ENCODE measurements at regions not wholly inside any gene's neighbourhood (a gene's known extent, or its start where the extent isn't known, plus 50 kb on each side); places are given as distances from the start of the nearest gene placed in this dataset.
"Not testable (repeated sequence)": the region's sequence is repeated elsewhere in the genome, so short reads cannot be mapped to it uniquely, and the experiment has no call there.

DNA sequence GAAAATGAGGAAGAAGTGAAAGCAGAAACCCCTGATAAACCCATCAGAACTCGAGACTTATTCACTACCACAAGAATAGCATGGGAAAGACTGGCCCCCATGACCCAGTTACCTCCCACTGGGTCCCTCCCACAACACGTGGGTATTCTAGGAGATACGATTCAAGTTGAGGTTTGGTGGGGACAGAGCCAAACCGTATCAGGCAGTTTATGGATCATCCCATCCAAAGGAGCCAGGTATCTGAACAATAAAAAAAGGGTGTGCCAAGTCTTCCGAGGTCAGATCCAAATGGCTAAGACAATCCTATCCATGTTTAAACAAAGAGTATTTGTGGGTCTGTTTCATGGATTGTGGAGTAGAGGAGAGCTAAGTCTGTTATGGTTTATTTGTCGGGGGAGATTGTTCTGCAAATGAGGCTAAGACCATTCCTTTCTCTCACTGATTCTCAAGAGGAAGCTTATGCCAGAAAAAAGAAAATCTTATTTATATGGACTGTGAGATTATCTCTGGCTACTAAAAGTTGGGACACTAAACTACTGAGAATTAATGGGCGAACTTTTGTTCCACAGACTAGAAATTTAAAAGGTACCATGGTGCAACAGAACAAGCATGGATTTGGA lies 203.7 kb downstream of the IPMK start:
- Mint-ChIP-seq H3K9me3 (no peaks in the 10 kb centered on the region), H3K27ac (no peak overlapping the region), H3K27me3 (ENCODE audit: insufficient read depth) (peaks cover 6% of the 10 kb centered on the region), H3K4me1 (ENCODE audit: low read depth) (no peaks in the 10 kb centered on the region), H3K4me3 (no peak overlapping the region), H3K36me3 (ENCODE audit: low read depth) (no peaks in the 10 kb centered on the region)
- intact Hi-C loops (cut with micrococcal nuclease) = no loop called here
- DNase-seq (ENCODE audit: low spot score) = no peak

DNA sequence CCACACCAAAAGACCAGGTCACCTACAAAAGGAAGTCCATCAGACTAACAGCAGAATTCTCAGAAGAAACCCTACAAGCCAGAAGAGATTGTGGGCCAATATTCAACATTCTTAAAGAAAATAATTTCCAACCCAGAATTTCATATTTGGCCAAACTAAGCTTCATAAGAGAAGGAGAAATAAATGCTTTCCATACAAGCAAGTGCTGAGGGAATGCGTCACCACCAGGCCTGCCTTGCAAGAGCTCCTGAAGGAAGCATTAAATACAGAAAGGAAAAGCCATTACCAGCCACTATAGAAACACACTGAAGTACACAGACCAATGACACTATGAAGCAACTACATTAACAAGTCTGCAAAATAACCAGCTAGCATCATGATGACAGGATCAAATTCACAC lies 209.0 kb downstream of the IPMK start:
- not testable (repeated sequence) for H3K4me1 Mint-ChIP-seq (ENCODE audit: low read depth)

DNA sequence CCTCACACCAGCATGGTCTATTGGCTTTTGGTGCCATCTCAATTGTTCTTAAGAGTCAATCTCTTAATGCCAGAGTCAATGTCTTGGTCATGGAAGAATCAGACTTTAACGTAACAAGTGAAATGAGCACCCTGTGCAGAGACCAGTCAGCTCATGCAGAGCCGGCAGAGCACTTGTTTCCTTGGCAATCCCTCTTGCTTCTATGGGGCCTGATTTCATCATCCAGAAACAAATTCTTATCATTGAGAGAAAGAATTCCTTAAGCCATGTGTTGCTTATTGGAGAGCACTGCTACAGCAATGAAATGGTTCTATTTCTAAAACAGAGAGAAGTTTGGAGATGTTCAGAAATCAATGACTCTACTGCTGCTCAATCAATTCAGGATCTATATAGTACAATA lies 212.8 kb downstream of the IPMK start:
- intact Hi-C loops (cut with micrococcal nuclease) = no loop called here
- no peaks in the 10 kb centered on the region for H3K9me3 Mint-ChIP-seq
- H3K27me3 Mint-ChIP-seq (ENCODE audit: insufficient read depth) = no peaks in the 10 kb centered on the region
- H3K27ac Mint-ChIP-seq = no peak overlapping the region
- DNase-seq (ENCODE audit: low spot score) = no peak
- H3K4me3 Mint-ChIP-seq = no peak overlapping the region
- H3K4me1 Mint-ChIP-seq (ENCODE audit: low read depth) = no peaks in the 10 kb centered on the region
- no peaks in the 10 kb centered on the region for H3K36me3 Mint-ChIP-seq (ENCODE audit: low read depth)

More for the DNA sequence above, 209.0 kb downstream of the IPMK start:
- DNase-seq (ENCODE audit: low spot score); H3K4me3 Mint-ChIP-seq; H3K9me3 Mint-ChIP-seq; H3K36me3 Mint-ChIP-seq (ENCODE audit: low read depth); H3K27ac Mint-ChIP-seq; intact Hi-C loops (cut with micrococcal nuclease); H3K27me3 Mint-ChIP-seq (ENCODE audit: insufficient read depth): not testable (repeated sequence)

DNA sequence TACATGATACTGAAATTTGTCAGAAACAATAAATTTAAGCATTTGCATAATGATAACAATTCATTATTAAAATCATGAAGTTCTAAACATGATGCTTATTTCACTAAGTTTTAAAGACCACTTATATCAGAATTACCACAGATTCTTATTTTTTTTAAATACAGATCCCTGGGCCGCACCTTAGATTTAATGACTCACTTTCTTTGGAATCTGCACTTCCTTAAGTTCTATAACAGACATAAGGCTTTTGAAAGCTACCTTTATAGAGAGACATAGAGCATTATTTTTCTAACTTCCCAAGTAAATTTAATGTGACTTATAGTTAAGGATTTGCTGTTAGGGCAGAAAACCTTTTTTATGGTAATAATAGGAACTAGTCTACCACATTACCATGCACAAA lies 214.9 kb downstream of the IPMK start:
- H3K4me1 Mint-ChIP-seq (ENCODE audit: low read depth) = no peaks in the 10 kb centered on the region
- no peaks in the 10 kb centered on the region for H3K9me3 Mint-ChIP-seq
- no peaks in the 10 kb centered on the region for H3K27me3 Mint-ChIP-seq (ENCODE audit: insufficient read depth)
- no peak overlapping the region for H3K4me3 Mint-ChIP-seq
- DNase-seq (ENCODE audit: low spot score) = no peak
- no peaks in the 10 kb centered on the region for H3K36me3 Mint-ChIP-seq (ENCODE audit: low read depth)
- intact Hi-C loops (cut with micrococcal nuclease) = no loop called here
- no peak overlapping the region for H3K27ac Mint-ChIP-seq

DNA sequence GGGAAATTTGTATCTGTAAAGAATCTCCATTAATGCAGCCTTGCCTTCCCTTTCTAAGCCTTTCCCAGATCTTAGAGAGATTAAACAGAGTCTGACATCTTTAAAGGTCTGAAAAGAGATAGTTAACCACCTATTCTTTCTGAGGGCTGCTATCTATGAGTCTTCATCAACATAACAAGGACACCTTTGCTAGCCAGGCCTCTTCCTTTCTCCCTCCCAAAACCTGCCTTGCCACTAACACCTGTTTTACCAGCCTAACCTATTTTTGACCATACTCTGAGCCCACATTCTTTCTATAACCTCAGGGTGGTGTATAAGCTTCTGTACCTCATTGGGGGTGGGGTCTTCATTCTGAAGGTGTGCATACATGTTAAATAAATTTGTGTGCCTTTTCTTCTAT lies 217.1 kb downstream of the IPMK start:
- H3K36me3 Mint-ChIP-seq (ENCODE audit: low read depth) = no peaks in the 10 kb centered on the region
- no peaks in the 10 kb centered on the region for H3K4me1 Mint-ChIP-seq (ENCODE audit: low read depth)
- H3K4me3 Mint-ChIP-seq = no peak overlapping the region
- intact Hi-C loops (cut with micrococcal nuclease) = no loop called here
- H3K27ac Mint-ChIP-seq = no peak overlapping the region
- no peak for DNase-seq (ENCODE audit: low spot score)
- no peaks in the 10 kb centered on the region for H3K9me3 Mint-ChIP-seq
- H3K27me3 Mint-ChIP-seq (ENCODE audit: insufficient read depth) = no peaks in the 10 kb centered on the region

DNA sequence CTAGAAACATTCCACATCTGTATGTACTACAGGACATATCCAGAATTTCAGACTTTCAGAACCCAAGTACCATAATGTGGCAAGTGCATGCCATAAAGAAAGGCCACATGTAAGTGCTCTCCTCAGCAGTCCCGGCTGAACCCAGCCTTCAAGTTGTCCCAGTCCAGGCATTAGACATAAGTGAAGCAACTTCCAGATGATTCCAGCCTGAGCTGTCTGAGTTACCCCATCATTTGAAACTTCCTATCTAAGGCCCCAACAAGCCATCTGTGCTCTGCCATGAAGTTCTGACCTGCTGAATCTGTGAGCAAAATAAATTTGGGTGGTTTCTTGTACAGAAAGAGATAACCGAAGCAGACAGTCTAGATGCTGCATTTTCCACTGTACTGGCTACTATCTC lies 218.8 kb downstream of the IPMK start:
- Mint-ChIP-seq H3K27ac (no peak overlapping the region), H3K4me3 (no peak overlapping the region), H3K9me3 (no peaks in the 10 kb centered on the region), H3K36me3 (ENCODE audit: low read depth) (no peaks in the 10 kb centered on the region), H3K27me3 (ENCODE audit: insufficient read depth) (no peaks in the 10 kb centered on the region), H3K4me1 (ENCODE audit: low read depth) (no peaks in the 10 kb centered on the region)
- no peak for DNase-seq (ENCODE audit: low spot score)
- intact Hi-C loops (cut with micrococcal nuclease) = no loop called here

DNA sequence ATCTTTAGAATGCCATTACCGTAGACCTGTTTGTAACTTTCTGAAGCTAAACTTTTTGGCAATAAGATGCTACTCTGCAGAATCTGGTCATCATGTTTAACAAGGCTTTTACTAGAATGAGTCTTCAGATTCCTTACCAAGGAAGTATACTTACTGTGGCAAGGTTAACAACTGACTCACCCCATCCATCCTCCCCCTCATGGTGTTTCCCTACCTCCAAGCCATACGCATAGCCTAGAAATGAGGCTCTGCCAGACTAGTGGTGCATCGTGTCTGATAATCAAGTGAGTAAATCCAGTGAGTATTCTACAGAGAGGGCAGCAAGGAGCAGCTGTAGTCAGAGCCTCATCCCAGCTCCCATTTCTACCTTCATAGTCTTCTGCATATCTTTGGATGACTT lies 223.6 kb downstream of the IPMK start:
- intact Hi-C loops (cut with micrococcal nuclease) = no loop called here
- Mint-ChIP-seq H3K27ac (no peak overlapping the region), H3K36me3 (ENCODE audit: low read depth) (no peaks in the 10 kb centered on the region), H3K27me3 (ENCODE audit: insufficient read depth) (no peaks in the 10 kb centered on the region), H3K4me3 (no peak overlapping the region), H3K4me1 (ENCODE audit: low read depth) (no peaks in the 10 kb centered on the region), H3K9me3 (no peaks in the 10 kb centered on the region)
- DNase-seq (ENCODE audit: low spot score) = no peak

DNA sequence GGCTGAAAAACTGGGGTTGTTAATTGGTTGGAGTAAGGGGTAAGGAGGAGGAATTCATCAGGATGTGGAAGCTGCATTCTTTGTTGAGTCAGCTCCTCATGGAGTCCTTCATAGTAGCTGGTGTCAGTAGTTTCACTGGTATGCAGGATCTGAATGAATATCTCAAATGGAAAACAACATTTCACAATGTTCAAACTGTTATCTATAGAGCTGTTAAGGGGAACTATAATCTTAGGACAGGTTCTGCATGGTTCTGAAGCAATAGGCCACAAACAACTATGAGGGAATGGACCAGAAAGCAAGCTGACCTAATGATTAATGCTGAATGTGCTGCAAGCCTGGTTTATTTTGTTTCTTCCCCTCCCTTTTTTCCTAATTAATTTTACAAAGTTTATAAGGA lies 225.8 kb downstream of the IPMK start:
- no peak for DNase-seq (ENCODE audit: low spot score)
- no peaks in the 10 kb centered on the region for H3K36me3 Mint-ChIP-seq (ENCODE audit: low read depth)
- no peak overlapping the region for H3K4me3 Mint-ChIP-seq
- intact Hi-C loops (cut with micrococcal nuclease) = no loop called here
- no peaks in the 10 kb centered on the region for H3K9me3 Mint-ChIP-seq
- H3K4me1 Mint-ChIP-seq (ENCODE audit: low read depth) = no peaks in the 10 kb centered on the region
- H3K27ac Mint-ChIP-seq = no peak overlapping the region
- no peaks in the 10 kb centered on the region for H3K27me3 Mint-ChIP-seq (ENCODE audit: insufficient read depth)

DNA sequence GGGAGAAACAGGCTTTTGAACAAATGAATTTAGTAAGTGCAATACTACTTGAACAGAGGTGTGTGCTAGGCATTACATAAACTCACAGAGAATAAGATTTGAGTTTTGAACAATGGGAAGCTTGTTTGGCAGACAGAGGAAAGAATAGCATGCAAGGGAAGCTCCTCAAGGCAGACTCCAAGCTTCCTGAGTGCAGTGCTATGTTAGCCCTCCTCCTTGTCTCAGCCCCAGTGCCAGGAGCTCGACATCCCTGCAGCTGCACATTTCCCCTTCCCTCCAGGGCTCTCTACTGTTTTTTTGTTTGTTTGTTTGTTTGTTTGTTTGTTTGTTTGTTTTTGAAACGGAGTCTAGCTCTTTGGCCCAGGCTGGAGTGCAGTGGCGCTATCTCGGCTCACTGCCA lies 237.5 kb downstream of the IPMK start:
- Mint-ChIP-seq H3K4me3 (no peak overlapping the region), H3K27me3 (ENCODE audit: insufficient read depth) (no peaks in the 10 kb centered on the region), H3K4me1 (ENCODE audit: low read depth) (no peaks in the 10 kb centered on the region), H3K9me3 (no peaks in the 10 kb centered on the region), H3K36me3 (ENCODE audit: low read depth) (no peaks in the 10 kb centered on the region), H3K27ac (no peak overlapping the region)
- DNase-seq (ENCODE audit: low spot score) = no peak
- intact Hi-C loops (cut with micrococcal nuclease) = no loop called here

DNA sequence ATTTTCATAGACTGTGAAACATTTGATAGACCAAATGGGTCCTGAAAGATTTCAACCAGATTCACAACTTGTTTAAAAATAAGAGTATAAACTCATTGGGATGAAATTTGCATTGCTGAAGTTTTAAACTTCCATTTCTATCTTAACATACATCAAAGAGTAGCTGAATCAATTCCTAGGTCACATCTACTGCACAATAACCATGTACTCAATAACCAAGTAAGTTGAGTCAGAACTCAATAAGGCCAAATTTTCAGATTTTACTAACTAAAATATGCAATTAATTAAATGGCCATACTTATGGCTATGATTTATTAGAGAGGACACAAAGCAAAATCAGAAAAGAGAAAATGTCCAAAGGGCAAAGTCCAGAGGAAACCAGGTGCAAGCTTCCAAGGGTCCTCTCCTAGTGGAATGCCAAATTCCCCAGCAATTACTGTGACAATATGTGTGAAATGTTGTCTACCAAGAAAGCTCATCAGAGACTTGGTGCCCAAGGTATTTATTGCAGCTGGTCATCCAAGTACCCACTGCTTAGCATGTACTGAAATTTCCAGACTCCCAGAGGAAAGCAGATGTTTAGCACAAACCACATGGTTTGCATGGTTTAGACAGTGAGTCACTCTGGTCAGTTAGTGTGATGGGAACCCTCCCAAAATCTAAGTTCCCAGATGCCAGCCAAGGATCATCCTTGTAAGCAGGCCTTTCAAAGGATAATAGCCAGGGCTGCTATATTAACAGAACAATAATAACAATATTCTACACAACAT lies 238.9 kb downstream of the IPMK start:
- no peaks in the 10 kb centered on the region for H3K36me3 Mint-ChIP-seq (ENCODE audit: low read depth)
- intact Hi-C loops (cut with micrococcal nuclease) = no loop called here
- H3K4me1 Mint-ChIP-seq (ENCODE audit: low read depth) = no peaks in the 10 kb centered on the region
- H3K27ac Mint-ChIP-seq = no peak overlapping the region
- H3K27me3 Mint-ChIP-seq (ENCODE audit: insufficient read depth) = no peaks in the 10 kb centered on the region
- H3K9me3 Mint-ChIP-seq = no peaks in the 10 kb centered on the region
- DNase-seq (ENCODE audit: low spot score) = no peak
- no peak overlapping the region for H3K4me3 Mint-ChIP-seq

DNA sequence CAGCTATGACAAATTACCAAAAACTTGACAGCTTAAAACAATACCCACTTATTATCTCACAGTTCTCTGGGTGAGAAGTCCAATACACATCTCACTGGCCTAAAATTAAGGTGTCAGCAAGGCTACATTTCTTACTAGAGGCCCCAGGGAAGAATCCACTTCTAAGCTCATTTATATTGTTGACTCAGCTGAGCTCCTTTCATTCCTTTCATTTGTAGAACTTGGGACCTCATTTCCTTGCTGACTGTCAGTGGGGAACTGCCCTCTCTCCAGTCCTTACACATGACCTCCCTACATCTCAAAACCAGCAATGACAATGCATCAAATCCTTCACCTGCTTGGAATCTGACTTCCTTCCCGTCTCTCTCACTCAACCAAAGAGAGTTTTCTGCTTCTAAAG lies 240.3 kb downstream of the IPMK start:
- DNase-seq (ENCODE audit: low spot score) = no peak
- no peak overlapping the region for H3K27ac Mint-ChIP-seq
- no peaks in the 10 kb centered on the region for H3K9me3 Mint-ChIP-seq
- no peaks in the 10 kb centered on the region for H3K4me1 Mint-ChIP-seq (ENCODE audit: low read depth)
- intact Hi-C loops (cut with micrococcal nuclease) = no loop called here
- H3K4me3 Mint-ChIP-seq = no peak overlapping the region
- H3K36me3 Mint-ChIP-seq (ENCODE audit: low read depth) = no peaks in the 10 kb centered on the region
- H3K27me3 Mint-ChIP-seq (ENCODE audit: insufficient read depth) = no peaks in the 10 kb centered on the region

DNA sequence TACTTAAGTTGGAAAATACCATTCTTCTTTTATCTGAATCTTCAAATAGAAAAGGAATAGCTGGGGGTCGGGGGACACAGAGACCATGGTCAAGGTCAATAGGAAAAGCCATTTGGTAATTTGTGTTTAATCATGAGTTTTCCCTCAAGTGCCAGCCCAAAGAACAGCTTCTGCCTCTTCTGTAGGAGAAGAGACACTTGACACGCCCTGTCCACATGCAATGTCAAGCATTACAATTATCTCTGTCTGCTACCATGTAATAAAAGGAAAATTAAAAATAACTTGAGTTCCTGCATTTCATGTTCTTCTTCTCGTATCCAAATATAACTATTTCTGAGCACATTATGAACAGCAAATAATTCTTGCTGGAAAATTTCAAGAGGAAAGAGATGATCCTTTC lies 241.7 kb downstream of the IPMK start:
- Mint-ChIP-seq H3K4me3 (no peak overlapping the region), H3K4me1 (ENCODE audit: low read depth) (no peaks in the 10 kb centered on the region), H3K27ac (no peak overlapping the region), H3K36me3 (ENCODE audit: low read depth) (no peaks in the 10 kb centered on the region), H3K27me3 (ENCODE audit: insufficient read depth) (no peaks in the 10 kb centered on the region), H3K9me3 (peaks cover 3% of the 10 kb centered on the region)
- intact Hi-C loops (cut with micrococcal nuclease) = no loop called here
- DNase-seq (ENCODE audit: low spot score) = no peak

DNA sequence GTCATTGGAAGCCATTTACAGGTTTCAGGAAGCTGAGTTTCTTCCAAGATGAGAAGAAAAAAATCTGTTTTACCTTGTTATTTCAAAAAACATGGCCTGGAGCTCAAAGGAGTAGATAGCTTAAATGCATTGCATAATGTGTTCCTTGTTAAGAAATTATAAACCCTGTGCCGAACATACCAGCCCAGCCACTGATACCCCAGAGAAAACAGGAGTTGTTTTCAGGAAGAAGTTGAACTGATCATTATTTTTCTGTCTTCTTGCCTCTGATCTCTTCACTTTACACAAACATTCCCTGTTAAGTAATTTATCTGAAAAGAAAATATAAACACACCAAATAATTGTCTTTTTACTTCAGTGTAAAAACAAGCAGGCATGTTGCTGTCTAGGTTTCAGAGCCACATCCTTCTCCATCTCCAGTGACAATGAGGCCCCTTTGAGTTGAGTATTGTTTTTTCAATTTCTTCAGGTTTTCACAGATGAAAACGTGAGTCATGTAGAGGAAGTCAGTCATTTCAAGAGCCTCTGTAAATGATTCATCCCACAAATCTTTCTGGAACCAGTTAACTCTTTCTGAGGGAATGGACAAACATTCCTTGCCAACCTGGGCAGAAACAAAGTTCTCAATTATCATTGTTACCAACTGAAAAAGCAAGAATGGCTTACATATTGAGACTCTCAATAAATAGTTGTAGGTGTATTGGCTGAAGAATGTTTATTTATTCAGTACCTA lies 244.2 kb downstream of the IPMK start:
- no peak overlapping the region for H3K27ac Mint-ChIP-seq
- no peaks in the 10 kb centered on the region for H3K27me3 Mint-ChIP-seq (ENCODE audit: insufficient read depth)
- no peaks in the 10 kb centered on the region for H3K4me1 Mint-ChIP-seq (ENCODE audit: low read depth)
- no peak overlapping the region for H3K4me3 Mint-ChIP-seq
- DNase-seq (ENCODE audit: low spot score) = no peak
- H3K9me3 Mint-ChIP-seq = peaks cover 3% of the 10 kb centered on the region
- intact Hi-C loops (cut with micrococcal nuclease) = no loop called here
- no peaks in the 10 kb centered on the region for H3K36me3 Mint-ChIP-seq (ENCODE audit: low read depth)
